ENCODE measurements at regions not wholly inside any gene's neighbourhood (a gene's known extent, or its start where the extent isn't known, plus 50 kb on each side); places are given as distances from the start of the nearest gene placed in this dataset.

GRCh38 chr4:173736840-173737239, 206.8 kb upstream of the HAND2 start:
- TF ChIP-seq EZH2 (IDR thresholded peaks at IDR 0.05; ENCODE audit: low read length, unreplicated experiment), result no peak
- TF ChIP-seq CTCF (conservative IDR thresholded peaks at IDR 0.05; ENCODE audit: low read depth, low read length), result no peak
- TF ChIP-seq EZH2phosphoT487 (IDR thresholded peaks at IDR 0.05; ENCODE audit: borderline replicate concordance, low read length), result no peak

All from PC-3 (cell line).